ENCODE measurements at regions not wholly inside any gene's neighbourhood (a gene's known extent, or its start where the extent isn't known, plus 50 kb on each side); places are given as distances from the start of the nearest gene placed in this dataset.

- no peaks in the 10 kb centered on the region for H3K27me3 Mint-ChIP-seq (ENCODE audit: insufficient read depth)
- Histone ChIP-seq H3K4me3 (ENCODE audit: low read length) (no peak overlapping the region), H3K36me3 (ENCODE audit: control insufficient read depth, insufficient read depth, low read length) (no peaks in the 10 kb centered on the region)
Observed at GRCh38 chr13:22130254-22130653, 459.4 kb downstream of the FGF9 start.

DNA sequence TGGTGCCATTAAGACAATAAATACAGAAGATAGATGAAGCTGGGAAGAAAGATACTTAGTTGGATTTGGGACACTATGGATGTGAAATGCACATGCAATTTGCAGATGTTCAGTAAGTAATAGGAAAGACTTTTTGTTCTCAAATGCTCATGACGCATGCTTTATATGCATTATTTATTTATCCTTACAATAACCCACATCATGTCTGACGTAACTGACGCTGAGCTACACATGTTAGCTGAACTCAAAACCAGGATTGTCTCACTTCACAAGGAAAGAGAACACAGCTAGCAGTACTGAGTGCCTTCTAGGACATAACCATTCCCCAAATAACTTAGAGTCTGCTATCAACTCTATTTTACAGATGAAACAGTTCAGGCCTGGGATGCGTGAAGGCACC is 463.4 kb downstream of the FGF9 start:
- Histone ChIP-seq H3K4me1 (ENCODE audit: control insufficient read depth, insufficient read depth, low read length) (no peaks in the 10 kb centered on the region), H3K27me3 (ENCODE audit: control insufficient read depth, insufficient read depth, low read length, poor library complexity, severe bottlenecking) (no peaks in the 10 kb centered on the region), H3K4me3 (ENCODE audit: low read length) (no peak overlapping the region), H3K27ac (ENCODE audit: low read depth, low read length) (no peak overlapping the region), H3K9me3 (ENCODE audit: control insufficient read depth, low read length) (no peaks in the 10 kb centered on the region), H3K9ac (ENCODE audit: extremely low read depth, low read length, poor library complexity, severe bottlenecking) (no peak overlapping the region), H3K36me3 (ENCODE audit: control insufficient read depth, insufficient read depth, low read length) (no peaks in the 10 kb centered on the region)
- Mint-ChIP-seq H3K9me3 (no peaks in the 10 kb centered on the region), H3K4me3 (no peak overlapping the region), H3K4me1 (peaks cover 22% of the 10 kb centered on the region), H3K27me3 (ENCODE audit: insufficient read depth) (no peaks in the 10 kb centered on the region), H3K36me3 (ENCODE audit: low read depth) (no peaks in the 10 kb centered on the region), H3K27ac (no peak overlapping the region)
- DNase-seq: no peak
- 95 to 100% methylated on average over 4 of the region's 4 CpGs for WGBS, 2 experiments (ENCODE audit: insufficient coverage in 1 of 2, insufficient read length in 1 of 2)
- no peak for TF ChIP-seq CTCF (conservative IDR thresholded peaks at IDR 0.05)

More at GRCh38 chr13:22130254-22130653, 459.4 kb downstream of the FGF9 start:
- Histone ChIP-seq H3K9ac (ENCODE audit: extremely low read depth, low read length, poor library complexity, severe bottlenecking) (no peak overlapping the region), H3K9me3 (ENCODE audit: control insufficient read depth, low read length) (no peaks in the 10 kb centered on the region), H3K27ac (ENCODE audit: low read depth, low read length) (no peak overlapping the region), H3K4me1 (ENCODE audit: control insufficient read depth, insufficient read depth, low read length) (no peaks in the 10 kb centered on the region), H3K27me3 (ENCODE audit: control insufficient read depth, insufficient read depth, low read length, poor library complexity, severe bottlenecking) (no peaks in the 10 kb centered on the region)
- TF ChIP-seq CTCF (conservative IDR thresholded peaks at IDR 0.05): no peak
- no peaks in the 10 kb centered on the region for H3K36me3 Mint-ChIP-seq (ENCODE audit: low read depth)
- WGBS, 2 experiments (ENCODE audit: insufficient coverage in 1 of 2, insufficient read length in 1 of 2): 100% methylated on average over 1 of the region's 1 CpG; no CpG with 5 or more reads in 1 of the 2 experiments
- H3K4me1 Mint-ChIP-seq: peaks cover 8% of the 10 kb centered on the region
- no peaks in the 10 kb centered on the region for H3K9me3 Mint-ChIP-seq
- H3K4me3 Mint-ChIP-seq: no peak overlapping the region
- H3K27ac Mint-ChIP-seq: no peak overlapping the region
- no peak for DNase-seq

DNA sequence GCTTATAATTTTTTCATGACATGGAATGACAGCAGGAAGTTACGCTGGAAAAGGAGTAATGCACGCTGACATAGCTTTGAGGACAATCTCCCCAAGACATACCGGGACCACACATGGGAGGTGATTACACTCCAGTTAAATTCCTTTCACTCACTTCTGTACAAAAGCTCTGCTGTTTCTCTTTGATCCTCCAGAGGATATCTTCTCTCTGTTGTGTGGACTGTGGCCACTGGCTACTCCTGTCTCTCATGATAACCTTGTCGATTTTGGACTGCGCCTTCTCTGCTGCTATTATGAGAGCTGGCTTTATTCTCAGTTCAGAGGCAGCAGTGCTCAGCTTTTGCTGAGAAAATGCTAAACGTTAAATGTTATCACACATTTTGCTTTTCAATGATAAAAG is 464.6 kb downstream of the FGF9 start:
- Mint-ChIP-seq H3K36me3 (ENCODE audit: low read depth) (no peaks in the 10 kb centered on the region), H3K4me1 (peaks cover 22% of the 10 kb centered on the region), H3K27ac (no peak overlapping the region), H3K4me3 (no peak overlapping the region), H3K27me3 (ENCODE audit: insufficient read depth) (no peaks in the 10 kb centered on the region), H3K9me3 (no peaks in the 10 kb centered on the region)
- Histone ChIP-seq H3K27me3 (ENCODE audit: control insufficient read depth, insufficient read depth, low read length, poor library complexity, severe bottlenecking) (no peaks in the 10 kb centered on the region), H3K9me3 (ENCODE audit: control insufficient read depth, low read length) (no peaks in the 10 kb centered on the region), H3K4me3 (ENCODE audit: low read length) (no peak overlapping the region), H3K9ac (ENCODE audit: extremely low read depth, low read length, poor library complexity, severe bottlenecking) (no peak overlapping the region), H3K36me3 (ENCODE audit: control insufficient read depth, insufficient read depth, low read length) (no peaks in the 10 kb centered on the region), H3K27ac (ENCODE audit: low read depth, low read length) (no peak overlapping the region), H3K4me1 (ENCODE audit: control insufficient read depth, insufficient read depth, low read length) (no peaks in the 10 kb centered on the region)
- DNase-seq: no peak
- no peak for TF ChIP-seq CTCF (conservative IDR thresholded peaks at IDR 0.05)
- 82 to 91% methylated on average over 5 to 6 of the region's 6 CpGs for WGBS, 2 experiments (ENCODE audit: insufficient coverage in 1 of 2, insufficient read length in 1 of 2)
